ENCODE measurements at regions not wholly inside any gene's neighbourhood (a gene's known extent, or its start where the extent isn't known, plus 50 kb on each side); places are given as distances from the start of the nearest gene placed in this dataset.

DNA sequence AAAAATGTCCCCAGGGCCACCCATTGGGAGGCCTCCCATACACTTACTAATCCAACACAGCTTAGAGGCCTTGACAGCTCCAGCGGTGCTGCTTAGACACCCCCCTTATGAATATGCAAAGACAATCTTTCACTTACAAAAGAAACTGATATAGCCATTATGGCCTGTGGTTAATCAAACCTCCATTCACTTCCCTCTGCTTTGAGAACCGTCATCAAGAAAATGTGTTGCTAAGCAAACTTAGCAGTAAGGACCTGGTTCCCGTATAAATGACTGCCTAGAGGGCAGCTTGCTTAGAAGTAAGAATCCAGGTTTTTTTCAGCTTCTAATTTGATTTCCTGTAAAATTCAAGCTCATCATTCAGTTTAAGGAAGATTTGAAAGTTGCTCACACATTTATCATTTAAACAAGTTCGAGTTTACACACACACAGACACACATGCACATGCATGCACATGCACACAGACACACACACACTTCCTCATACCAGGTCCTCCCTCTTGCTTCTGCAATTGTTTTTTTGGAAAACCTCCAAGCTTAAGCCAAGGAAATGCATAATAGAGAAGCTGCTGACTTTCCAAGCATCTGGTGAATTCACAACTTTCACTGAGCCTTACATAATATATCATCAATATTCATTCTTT, 137.7 kb upstream of the BLID start:
- TF ChIP-seq, protein P1, sequence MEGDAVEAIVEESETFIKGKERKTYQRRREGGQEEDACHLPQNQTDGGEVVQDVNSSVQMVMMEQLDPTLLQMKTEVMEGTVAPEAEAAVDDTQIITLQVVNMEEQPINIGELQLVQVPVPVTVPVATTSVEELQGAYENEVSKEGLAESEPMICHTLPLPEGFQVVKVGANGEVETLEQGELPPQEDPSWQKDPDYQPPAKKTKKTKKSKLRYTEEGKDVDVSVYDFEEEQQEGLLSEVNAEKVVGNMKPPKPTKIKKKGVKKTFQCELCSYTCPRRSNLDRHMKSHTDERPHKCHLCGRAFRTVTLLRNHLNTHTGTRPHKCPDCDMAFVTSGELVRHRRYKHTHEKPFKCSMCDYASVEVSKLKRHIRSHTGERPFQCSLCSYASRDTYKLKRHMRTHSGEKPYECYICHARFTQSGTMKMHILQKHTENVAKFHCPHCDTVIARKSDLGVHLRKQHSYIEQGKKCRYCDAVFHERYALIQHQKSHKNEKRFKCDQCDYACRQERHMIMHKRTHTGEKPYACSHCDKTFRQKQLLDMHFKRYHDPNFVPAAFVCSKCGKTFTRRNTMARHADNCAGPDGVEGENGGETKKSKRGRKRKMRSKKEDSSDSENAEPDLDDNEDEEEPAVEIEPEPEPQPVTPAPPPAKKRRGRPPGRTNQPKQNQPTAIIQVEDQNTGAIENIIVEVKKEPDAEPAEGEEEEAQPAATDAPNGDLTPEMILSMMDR (IDR thresholded peaks at IDR 0.05 in 8 of 11, conservative IDR thresholded peaks at IDR 0.05 in 3 of 11), result no peak
- TF ChIP-seq POLR2A (IDR thresholded peaks at IDR 0.05), result no peak
- TF ChIP-seq POLR2AphosphoS5 (IDR thresholded peaks at IDR 0.05), result no peak
